ENCODE measurements at regions not wholly inside any gene's neighbourhood (a gene's known extent, or its start where the extent isn't known, plus 50 kb on each side); places are given as distances from the start of the nearest gene placed in this dataset.

DNA sequence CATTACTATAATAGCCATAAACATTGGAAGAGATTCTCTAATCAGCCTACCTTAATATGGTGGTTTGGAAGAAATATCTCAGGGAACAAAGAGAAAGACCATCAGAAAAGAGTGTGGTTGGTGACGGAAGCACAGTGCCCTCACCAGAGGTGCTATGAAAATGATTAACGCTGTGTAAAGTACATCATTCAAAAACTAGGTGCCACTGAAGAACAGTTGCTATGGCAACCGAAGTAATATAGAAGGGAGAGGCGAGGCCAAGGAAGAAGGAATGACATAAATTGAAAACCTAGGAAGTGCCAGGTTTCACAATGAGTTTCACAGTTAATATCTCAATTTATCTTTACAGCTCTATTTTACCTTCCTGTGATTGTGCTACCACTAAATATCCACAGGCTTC, 57.0 kb upstream of the ARSJ start:
- TF ChIP-seq, protein P1, sequence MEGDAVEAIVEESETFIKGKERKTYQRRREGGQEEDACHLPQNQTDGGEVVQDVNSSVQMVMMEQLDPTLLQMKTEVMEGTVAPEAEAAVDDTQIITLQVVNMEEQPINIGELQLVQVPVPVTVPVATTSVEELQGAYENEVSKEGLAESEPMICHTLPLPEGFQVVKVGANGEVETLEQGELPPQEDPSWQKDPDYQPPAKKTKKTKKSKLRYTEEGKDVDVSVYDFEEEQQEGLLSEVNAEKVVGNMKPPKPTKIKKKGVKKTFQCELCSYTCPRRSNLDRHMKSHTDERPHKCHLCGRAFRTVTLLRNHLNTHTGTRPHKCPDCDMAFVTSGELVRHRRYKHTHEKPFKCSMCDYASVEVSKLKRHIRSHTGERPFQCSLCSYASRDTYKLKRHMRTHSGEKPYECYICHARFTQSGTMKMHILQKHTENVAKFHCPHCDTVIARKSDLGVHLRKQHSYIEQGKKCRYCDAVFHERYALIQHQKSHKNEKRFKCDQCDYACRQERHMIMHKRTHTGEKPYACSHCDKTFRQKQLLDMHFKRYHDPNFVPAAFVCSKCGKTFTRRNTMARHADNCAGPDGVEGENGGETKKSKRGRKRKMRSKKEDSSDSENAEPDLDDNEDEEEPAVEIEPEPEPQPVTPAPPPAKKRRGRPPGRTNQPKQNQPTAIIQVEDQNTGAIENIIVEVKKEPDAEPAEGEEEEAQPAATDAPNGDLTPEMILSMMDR (IDR thresholded peaks at IDR 0.05) = no peak
- TF ChIP-seq POLR2A (IDR thresholded peaks at IDR 0.05) = no peak

Measured in esophagus squamous epithelium (tissue), 4 donors.